Heart left ventricle (tissue), 16 donors: ENCODE measurements at regions not wholly inside any gene's neighbourhood (a gene's known extent, or its start where the extent isn't known, plus 50 kb on each side); places are given as distances from the start of the nearest gene placed in this dataset.

Experiments
- ATAC-seq, 4 donors: fragments of 200-7000 bp; cut with Tn5 transposase; one replicate each; pipeline ENCODE4 v1.9.1; 2020 to 2022; ENCODE audit warnings: moderate library complexity in 4 of 4, mild to moderate bottlenecking in 3 of 4, moderate number of reproducible peaks in 1 of 4
- DNase-seq, 5 donors: peaks; one replicate each; pipeline ENCODE4 v3.0.0-alpha.2; 2020
- H3K27ac ChIP-seq, 12 donors: fragments of 200-600 bp; sonication (generic) in 4 of 12; one replicate each; pipeline versions ENCODE4 v1.5.0 to v1.8.0; 2016 to 2022; ENCODE audit warnings: mild to moderate bottlenecking in 2 of 12
- H3K27me3 ChIP-seq, 9 donors: fragments of 200-600 bp; sonication (generic) in 2 of 9; one replicate each; pipeline versions ENCODE4 v1.5.1 to v1.8.0; 2016 to 2022; ENCODE audit warnings: mild to moderate bottlenecking in 3 of 9
- H3K36me3 ChIP-seq, 9 donors: fragments of 200-600 bp; sonication (generic) in 2 of 9; one replicate each; pipeline versions ENCODE4 v1.5.0 to v1.8.0; 2018 to 2022; ENCODE audit warnings: mild to moderate bottlenecking in 2 of 9
- H3K4me1 ChIP-seq, 12 donors: fragments of 200-600 bp; sonication (generic) in 4 of 12; one replicate each; pipeline versions ENCODE4 v1.5.0 to v1.8.0; 2016 to 2022; ENCODE audit warnings: mild to moderate bottlenecking in 3 of 12
- H3K4me3 ChIP-seq, 12 donors: fragments of 200-600 bp; sonication (generic) in 4 of 12; one replicate each; pipeline versions ENCODE4 v1.5.0 to v1.8.0; 2017 to 2022; ENCODE audit warnings: mild to moderate bottlenecking in 9 of 12, moderate library complexity in 4 of 12
- H3K9me3 ChIP-seq, 12 donors: fragments of 200-600 bp; sonication (generic) in 4 of 12; one replicate each; pipeline versions ENCODE4 v1.5.0 to v1.8.0; 2016 to 2022; ENCODE audit warnings: mild to moderate bottlenecking in 1 of 12
- CTCF ChIP-seq, 12 donors: fragments of 200-600 bp; sonication (generic) in 4 of 12; IDR thresholded peaks; one replicate each; pipeline versions ENCODE4 v1.5.0 to v1.8.0; 2018 to 2022; ENCODE audit warnings: antibody characterized with exemption in 12 of 12, mild to moderate bottlenecking in 5 of 12
- POLR2A ChIP-seq, 2 donors: fragments of 450-650 bp; IDR thresholded peaks; one replicate each; pipeline ENCODE4 v1.6.1; 2017; ENCODE audit warnings: antibody characterized with exemption in 2 of 2, mild to moderate bottlenecking in 2 of 2, moderate library complexity in 2 of 2
- WGBS, 4 donors: extraction: QIAGEN DNeasy Blood & Tissue Kit in 2 of 4; methylation state at CpG; one replicate each; pipeline versions ENCODE4 v1.1.5 to v1.1.7; 2013 to 2018; 5-methylcytosine and 5-hydroxymethylcytosine counted together
- intact Hi-C, 10 donors: fragments of 100-400 bp; cut with DNase I; formaldehyde crosslinking; loops; one replicate each; pipeline versions ENCODE4 v1.11.1 to v1.14.2; 2022
- donor health status: ischemic (EF 13 %, LVEDD 7.1; RV severe dilation, severe dysfunction).
- donor health status: healthy with polysubstance abuse.
- donor health status: DM: no; HTN: yes; CAD: no.
- donor health status: DM: no; HTN: no; CAD: no.
- donor health status: ischemic (EF 25% LVEDD 6.9; RV normal size, moderate dysfunction).
- donor health status: ischemic (EF 25% LVEDD 5.7; RV mildly dilated, moderate dysfunction).
- donor health status: healthy.
- donor health status: DM: yes; HTN: yes; CAD: no.
- donor health status: ischemic (EF 35%, LVEDD 5.7; RV mildly dilated, moderate dysfunction).
- donor health status: nonischemic (EF 11% LVEDD 7.7; RV severe dilation, severe dysfunction).
- donor health status: DM: yes; HTN: yes; CAD: no.
- donor health status: PGD.
- donor health status: ischemic (EF 29% LVEDD 5.4; RV normal size, mild dysfunction).
- donor health status: nonischemic (EF 23%, LVEDD 6.1; RV moderate dilation, normal function).

DNA sequence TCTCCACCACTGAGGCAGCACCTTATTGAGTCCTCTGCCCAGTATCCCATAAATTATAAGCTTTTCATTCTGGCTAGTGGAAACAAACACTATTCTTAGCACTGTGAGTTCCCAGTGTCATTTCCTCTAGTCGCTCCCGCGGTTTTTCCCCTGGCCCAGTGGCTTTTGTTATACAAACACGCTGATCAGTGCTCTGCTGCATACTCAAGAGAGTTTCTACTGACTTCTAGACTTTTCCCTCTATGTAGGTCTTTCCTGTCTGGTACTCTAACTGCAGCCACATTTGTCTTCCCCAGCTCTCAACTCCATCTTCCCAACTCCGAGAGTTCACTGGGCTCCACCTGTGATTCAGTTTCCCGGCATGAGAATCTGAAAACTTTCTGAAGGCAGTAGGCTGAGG, 556.6 kb upstream of the SALL1 start:
- ATAC-seq: no peak
- Histone ChIP-seq H3K27ac (no peak overlapping the region), H3K4me1 (no peaks in the 10 kb centered on the region), H3K36me3 (no peaks in the 10 kb centered on the region), H3K4me3 (no peak overlapping the region), H3K27me3 (no peaks in the 10 kb centered on the region), H3K9me3 (peaks cover 0 to 27% (median 9%) of the 10 kb centered on the region in 12 donors)
- intact Hi-C loops: no loop called here
- TF ChIP-seq CTCF (IDR thresholded peaks at IDR 0.05) (no peak), POLR2A (IDR thresholded peaks at IDR 0.05) (no peak)
- 41 to 52% (median 45%) methylated on average over 6 of the region's 6 CpGs for WGBS, 4 donors
- DNase-seq: no peak

DNA sequence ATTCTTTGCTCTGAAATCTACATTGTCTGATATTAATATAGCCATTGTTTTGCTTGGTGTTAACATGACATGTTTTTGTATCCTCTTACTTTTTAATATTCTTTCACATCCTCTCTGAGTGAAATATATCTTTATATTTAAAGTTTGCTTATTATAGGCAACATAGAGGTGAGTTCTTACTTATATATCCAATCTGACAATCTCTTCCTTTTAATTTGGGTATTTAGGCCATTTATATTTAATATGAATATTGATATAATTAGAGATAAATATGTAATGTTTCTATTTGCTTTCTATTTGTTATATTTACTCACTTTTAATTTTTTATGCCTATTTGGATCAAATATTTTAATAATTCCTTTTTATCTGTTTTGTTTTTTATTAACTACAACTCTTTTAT, 554.1 kb upstream of the SALL1 start:
- TF ChIP-seq CTCF (IDR thresholded peaks at IDR 0.05) (no peak), POLR2A (IDR thresholded peaks at IDR 0.05) (no peak)

GRCh38 chr16:51701025-51701424, 550.0 kb upstream of the SALL1 start:
- Histone ChIP-seq H3K27me3 (no peaks in the 10 kb centered on the region), H3K36me3 (no peaks in the 10 kb centered on the region), H3K9me3 (peaks cover 0 to 23% (median 9%) of the 10 kb centered on the region in 12 donors), H3K4me3 (no peak overlapping the region), H3K27ac (no peak overlapping the region), H3K4me1 (no peaks in the 10 kb centered on the region)
- no peak for DNase-seq
- no peak for TF ChIP-seq POLR2A (IDR thresholded peaks at IDR 0.05)
- TF ChIP-seq CTCF (IDR thresholded peaks at IDR 0.05): no peak
- intact Hi-C loops: no loop called here
- no peak for ATAC-seq
- 86 to 88% (median 87%) methylated on average over 1 of the region's 1 CpG for WGBS, 4 donors

More for the DNA sequence above, 554.1 kb upstream of the SALL1 start:
- no peak overlapping the region for H3K27ac ChIP-seq
- H3K4me3 ChIP-seq: no peak overlapping the region
- DNase-seq (no peak), ATAC-seq (no peak)
- H3K36me3 ChIP-seq: no peaks in the 10 kb centered on the region
- no peaks in the 10 kb centered on the region for H3K4me1 ChIP-seq
- H3K9me3 ChIP-seq: peaks cover 0 to 27% (median 9%) of the 10 kb centered on the region in 12 donors
- intact Hi-C loops: no loop called here
- no peaks in the 10 kb centered on the region for H3K27me3 ChIP-seq

GRCh38 chr16:51699686-51700396, 548.8 kb upstream of the SALL1 start:
- Histone ChIP-seq H3K9me3 (peaks cover 0 to 11% (median 2%) of the 10 kb centered on the region in 12 donors), H3K36me3 (no peaks in the 10 kb centered on the region), H3K27me3 (no peaks in the 10 kb centered on the region), H3K4me1 (no peaks in the 10 kb centered on the region), H3K4me3 (no peak overlapping the region), H3K27ac (no peak overlapping the region)
- TF ChIP-seq POLR2A (IDR thresholded peaks at IDR 0.05) (no peak), CTCF (IDR thresholded peaks at IDR 0.05) (no peak)
- ATAC-seq: no peak
- DNase-seq: no peak
- intact Hi-C loops: no loop called here
- 73 to 79% (median 76%) methylated on average over 5 of the region's 5 CpGs for WGBS, 4 donors
